Skeletal muscle tissue (tissue), 3 donors: ENCODE measurements at regions not wholly inside any gene's neighbourhood (a gene's known extent, or its start where the extent isn't known, plus 50 kb on each side); places are given as distances from the start of the nearest gene placed in this dataset.

Experiments used
- H3K27ac ChIP-seq: one replicate; pipeline ENCODE4 v1.7.0; 2013; ENCODE audit warnings: mild to moderate bottlenecking, low read depth, low read length, inconsistent platforms
- H3K27me3 ChIP-seq, 3 donors: one replicate each; pipeline ENCODE4 v1.7.0; 2013; ENCODE audit warnings: low read length in 3 of 3; ENCODE audit not compliant: control insufficient read depth in 3 of 3, insufficient read depth in 3 of 3
- H3K36me3 ChIP-seq, 3 donors: one replicate each; pipeline ENCODE4 v1.7.0; 2013; ENCODE audit warnings: low read length in 3 of 3; ENCODE audit not compliant: control insufficient read depth in 3 of 3, insufficient read depth in 3 of 3
- H3K4me1 ChIP-seq, 3 donors: one replicate each; pipeline ENCODE4 v1.7.0; 2013; ENCODE audit warnings: low read length in 3 of 3, mild to moderate bottlenecking in 3 of 3; ENCODE audit not compliant: control insufficient read depth in 3 of 3, insufficient read depth in 3 of 3
- H3K4me3 ChIP-seq, 3 donors: one replicate each; pipeline ENCODE4 v1.7.0; 2013; ENCODE audit warnings: low read length in 3 of 3
- H3K9ac ChIP-seq, 3 donors: one replicate each; pipeline ENCODE4 v1.7.0; 2013; ENCODE audit warnings: low read length in 3 of 3, mild to moderate bottlenecking in 3 of 3, moderate library complexity in 2 of 3, low read depth in 1 of 3
- H3K9me3 ChIP-seq, 3 donors: one replicate each; pipeline ENCODE4 v1.7.0; 2013; ENCODE audit warnings: low read length in 3 of 3; ENCODE audit not compliant: control insufficient read depth in 3 of 3
- donor health status: Osteomylitis.

GRCh38 chr1:55820501-55820900, 605.3 kb upstream of the USP24 start:
- Histone ChIP-seq H3K9me3 (no peaks in the 10 kb centered on the region), H3K27me3 (no peaks in the 10 kb centered on the region), H3K27ac (no peak overlapping the region), H3K36me3 (no peaks in the 10 kb centered on the region), H3K9ac (no peak overlapping the region), H3K4me3 (no peak overlapping the region), H3K4me1 (no peaks in the 10 kb centered on the region)

GRCh38 chr1:55819011-55819410, 603.8 kb upstream of the USP24 start:
- Histone ChIP-seq H3K4me3 (no peak overlapping the region), H3K9me3 (no peaks in the 10 kb centered on the region), H3K4me1 (no peaks in the 10 kb centered on the region), H3K27ac (no peak overlapping the region), H3K27me3 (no peaks in the 10 kb centered on the region), H3K9ac (no peak overlapping the region), H3K36me3 (no peaks in the 10 kb centered on the region)

- Histone ChIP-seq H3K27ac (no peak overlapping the region), H3K9me3 (no peaks in the 10 kb centered on the region), H3K36me3 (no peaks in the 10 kb centered on the region), H3K4me3 (no peak overlapping the region), H3K9ac (no peak overlapping the region), H3K27me3 (no peaks in the 10 kb centered on the region), H3K4me1 (peaks cover 0 to 6% (median 2%) of the 10 kb centered on the region in 3 donors)
Observed at GRCh38 chr1:55816456-55817426, 601.6 kb upstream of the USP24 start.

GRCh38 chr1:55815745-55816455, 600.7 kb upstream of the USP24 start:
- Histone ChIP-seq H3K27me3 (no peaks in the 10 kb centered on the region), H3K4me3 (no peak overlapping the region), H3K36me3 (no peaks in the 10 kb centered on the region), H3K27ac (no peak overlapping the region), H3K9me3 (no peaks in the 10 kb centered on the region), H3K9ac (no peak overlapping the region), H3K4me1 (peaks cover 0 to 6% (median 2%) of the 10 kb centered on the region in 3 donors)

DNA sequence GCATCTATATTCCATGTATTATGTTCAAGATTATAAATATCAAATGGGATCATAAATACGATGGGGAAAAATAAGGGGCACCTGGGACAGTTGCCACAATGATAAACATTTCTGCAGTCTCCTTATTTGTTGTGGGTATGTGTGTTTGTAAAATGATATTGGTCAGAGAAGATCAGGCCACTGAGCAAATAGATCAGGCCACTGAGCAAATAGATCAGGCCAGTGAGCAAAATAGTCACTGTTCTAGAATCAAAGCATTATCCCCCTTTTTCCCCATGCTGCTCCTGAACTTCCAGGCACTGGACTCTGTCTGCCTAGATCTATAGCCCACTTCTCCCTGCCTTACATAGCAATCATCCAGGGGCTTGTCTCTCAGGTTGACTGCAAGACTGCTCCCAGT, 599.8 kb upstream of the USP24 start:
- H3K27me3 ChIP-seq, result no peaks in the 10 kb centered on the region
- H3K9ac ChIP-seq, result no peak overlapping the region
- no peaks in the 10 kb centered on the region for H3K36me3 ChIP-seq
- H3K9me3 ChIP-seq, result no peaks in the 10 kb centered on the region
- peaks cover 0 to 6% (median 2%) of the 10 kb centered on the region in 3 donors for H3K4me1 ChIP-seq
- no peak overlapping the region for H3K4me3 ChIP-seq
- H3K27ac ChIP-seq, result no peak overlapping the region

DNA sequence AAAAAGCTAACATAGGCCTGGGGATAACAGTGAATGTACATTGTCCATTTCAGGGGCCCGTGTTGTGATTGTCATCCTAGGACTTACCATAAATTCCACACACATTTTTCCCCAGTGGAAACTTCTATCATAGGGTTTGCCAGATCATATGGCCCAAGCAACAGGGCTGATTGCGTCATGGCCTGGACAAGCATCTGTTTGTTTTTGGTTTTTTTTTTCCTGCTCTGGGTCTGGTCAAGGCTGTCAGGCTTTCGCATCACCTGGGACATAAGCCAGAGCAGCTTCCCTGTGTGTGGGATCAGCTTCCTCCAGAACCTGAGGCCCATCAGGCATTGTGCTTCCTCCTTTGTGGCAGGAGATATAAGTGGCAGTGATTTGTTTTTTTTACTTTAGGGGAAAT, 598.5 kb upstream of the USP24 start:
- Histone ChIP-seq H3K9ac (no peak overlapping the region), H3K36me3 (no peaks in the 10 kb centered on the region), H3K27me3 (no peaks in the 10 kb centered on the region), H3K4me3 (no peak overlapping the region), H3K9me3 (no peaks in the 10 kb centered on the region), H3K27ac (no peak overlapping the region), H3K4me1 (peaks cover 0 to 6% (median 2%) of the 10 kb centered on the region in 3 donors)

- Histone ChIP-seq H3K9ac (no peak overlapping the region), H3K27me3 (no peaks in the 10 kb centered on the region), H3K9me3 (no peaks in the 10 kb centered on the region), H3K4me3 (no peak overlapping the region), H3K27ac (no peak overlapping the region), H3K36me3 (no peaks in the 10 kb centered on the region), H3K4me1 (peaks cover 0 to 6% (median 2%) of the 10 kb centered on the region in 3 donors)
Observed at GRCh38 chr1:55812281-55812680, 597.1 kb upstream of the USP24 start.

- H3K9ac ChIP-seq, result no peak overlapping the region
- H3K4me1 ChIP-seq, result peaks cover 0 to 6% (median 2%) of the 10 kb centered on the region in 3 donors
- no peaks in the 10 kb centered on the region for H3K36me3 ChIP-seq
- H3K27me3 ChIP-seq, result no peaks in the 10 kb centered on the region
- no peak overlapping the region for H3K4me3 ChIP-seq
- no peak overlapping the region for H3K27ac ChIP-seq
- no peaks in the 10 kb centered on the region for H3K9me3 ChIP-seq
Observed at GRCh38 chr1:55808263-55808662, 593.1 kb upstream of the USP24 start.

GRCh38 chr1:55803429-55803828, 588.3 kb upstream of the USP24 start:
- Histone ChIP-seq H3K9ac (no peak overlapping the region), H3K36me3 (no peaks in the 10 kb centered on the region), H3K4me3 (no peak overlapping the region), H3K4me1 (no peaks in the 10 kb centered on the region), H3K27ac (no peak overlapping the region), H3K9me3 (no peaks in the 10 kb centered on the region), H3K27me3 (no peaks in the 10 kb centered on the region)

DNA sequence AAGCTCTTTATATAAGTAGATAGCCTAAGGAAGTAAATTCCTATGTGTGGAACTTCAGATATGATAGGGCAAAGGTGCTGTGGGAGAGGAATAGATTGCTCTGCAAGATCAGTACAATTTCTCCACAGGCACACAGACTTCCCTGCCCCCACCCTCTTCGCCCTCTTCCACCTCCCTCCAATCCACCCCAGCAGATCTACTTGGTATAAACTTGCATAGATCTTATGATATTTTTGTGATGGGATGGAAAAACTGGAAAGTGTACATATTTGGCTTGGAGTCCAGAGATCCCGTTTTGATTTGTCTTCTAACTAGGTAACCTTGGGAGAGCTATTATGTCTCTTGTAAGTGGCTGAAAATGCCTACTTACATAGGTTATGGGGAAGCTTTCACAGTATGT, 586.3 kb upstream of the USP24 start:
- Histone ChIP-seq H3K9me3 (no peaks in the 10 kb centered on the region), H3K4me1 (no peaks in the 10 kb centered on the region), H3K4me3 (no peak overlapping the region), H3K36me3 (no peaks in the 10 kb centered on the region), H3K27ac (no peak overlapping the region), H3K9ac (no peak overlapping the region), H3K27me3 (no peaks in the 10 kb centered on the region)
